ENCODE measurements at regions not wholly inside any gene's neighbourhood (a gene's known extent, or its start where the extent isn't known, plus 50 kb on each side); places are given as distances from the start of the nearest gene placed in this dataset.

- no peak for DNase-seq
Measured at GRCh38 chr11:70778883-70779282, 380.6 kb downstream of the CTTN start.

GRCh38 chr11:70779433-70780245 lies 381.3 kb downstream of the CTTN start:
- no peak for DNase-seq

- DNase-seq: no peak
Measured at GRCh38 chr11:70780246-70780535, 381.9 kb downstream of the CTTN start.

- DNase-seq: no peak
Measured at GRCh38 chr11:70782401-70782913, 384.1 kb downstream of the CTTN start.

GRCh38 chr11:70783356-70783755 lies 385.0 kb downstream of the CTTN start:
- no peak for DNase-seq

- DNase-seq: no peak
Measured at GRCh38 chr11:70783821-70784220, 385.5 kb downstream of the CTTN start.

- DNase-seq: no peak
Measured at GRCh38 chr11:70785372-70785771, 387.0 kb downstream of the CTTN start.

- no peak for DNase-seq
Measured at GRCh38 chr11:70786021-70786665, 387.8 kb downstream of the CTTN start.

GRCh38 chr11:70788248-70789022 lies 390.1 kb downstream of the CTTN start:
- DNase-seq: no peak

- DNase-seq: no peak
Measured at GRCh38 chr11:70790671-70791300, 392.5 kb downstream of the CTTN start.

- no peak for DNase-seq
Measured at GRCh38 chr11:70796648-70797227, 398.4 kb downstream of the CTTN start.

GRCh38 chr11:70798296-70798695 lies 400.0 kb downstream of the CTTN start:
- DNase-seq: no peak

- no peak for DNase-seq
Measured at GRCh38 chr11:70799386-70799785, 401.1 kb downstream of the CTTN start.

GRCh38 chr11:70802185-70802584 lies 403.9 kb downstream of the CTTN start:
- no peak for DNase-seq

- no peak for DNase-seq
Measured at GRCh38 chr11:70804139-70804837, 406.0 kb downstream of the CTTN start.

- no peak for DNase-seq
Measured at GRCh38 chr11:70805243-70805642, 406.9 kb downstream of the CTTN start.

- no peak for DNase-seq
Measured at GRCh38 chr11:70805971-70806370, 407.6 kb downstream of the CTTN start.

GRCh38 chr11:70806461-70807194 lies 408.3 kb downstream of the CTTN start:
- no peak for DNase-seq

GRCh38 chr11:70807195-70807543 lies 408.8 kb downstream of the CTTN start:
- DNase-seq: no peak

GRCh38 chr11:70808686-70809375 lies 410.5 kb downstream of the CTTN start:
- no peak for DNase-seq

- DNase-seq: no peak
Measured at GRCh38 chr11:70810133-70810532, 411.8 kb downstream of the CTTN start.

Data from stimulated activated CD4-positive, alpha-beta T cell treated with anti-CD3 and anti-CD28 coated beads, Interleukin-4, amount 100 ng/mL, for 4 hours (primary cell).